ENCODE measurements at regions not wholly inside any gene's neighbourhood (a gene's known extent, or its start where the extent isn't known, plus 50 kb on each side); places are given as distances from the start of the nearest gene placed in this dataset.

GRCh38 chr20:50285376-50286173, 94.9 kb downstream of the CEBPB start:
- Histone ChIP-seq H3K36me3 (replicated peaks) (no peaks in the 10 kb centered on the region), H3K27me3 (replicated peaks) (no peaks in the 10 kb centered on the region), H3K27ac (peak overlapping the region; percentile 64), H3K4me3 (ENCODE audit: low read depth, low read length) (no peak overlapping the region)
- no peak for TF ChIP-seq CTCF (IDR thresholded peaks at IDR 0.05; ENCODE audit: low read depth, low read length, missing control alignments)
- in situ Hi-C loops (cut with HindIII; ENCODE audit: low pct_ligation_motif_present, low sequenced_read_pairs): loop anchor here (5.0 kb wide), 1 partner anchor 88 kb away; no protein-coding TSS in a partner anchor
- no peak for DNase-seq

GRCh38 chr20:50286174-50286511, 95.5 kb downstream of the CEBPB start:
- no peak for TF ChIP-seq CTCF (IDR thresholded peaks at IDR 0.05; ENCODE audit: low read depth, low read length, missing control alignments)
- Histone ChIP-seq H3K36me3 (replicated peaks) (no peaks in the 10 kb centered on the region), H3K4me3 (ENCODE audit: low read depth, low read length) (no peak overlapping the region), H3K27me3 (replicated peaks) (no peaks in the 10 kb centered on the region), H3K27ac (peak overlapping the region; percentile 64)
- in situ Hi-C loops (cut with HindIII; ENCODE audit: low pct_ligation_motif_present, low sequenced_read_pairs): loop anchor here (5.0 kb wide), 1 partner anchor 89 kb away; no protein-coding TSS in a partner anchor
- no peak for DNase-seq

GRCh38 chr20:50286609-50287008, 96.0 kb downstream of the CEBPB start:
- Histone ChIP-seq H3K36me3 (replicated peaks) (no peaks in the 10 kb centered on the region), H3K27ac (peak overlapping the region; percentile 64), H3K4me3 (ENCODE audit: low read depth, low read length) (no peak overlapping the region), H3K27me3 (replicated peaks) (no peaks in the 10 kb centered on the region)
- DNase-seq: peak; percentile 84
- in situ Hi-C loops (cut with HindIII; ENCODE audit: low pct_ligation_motif_present, low sequenced_read_pairs): loop anchor here (5.0 kb wide), 1 partner anchor 89 kb away; no protein-coding TSS in a partner anchor
- no peak for TF ChIP-seq CTCF (IDR thresholded peaks at IDR 0.05; ENCODE audit: low read depth, low read length, missing control alignments)

GRCh38 chr20:50287512-50287911, 96.9 kb downstream of the CEBPB start:
- no peak overlapping the region for H3K27ac ChIP-seq
- in situ Hi-C loops (cut with HindIII; ENCODE audit: low pct_ligation_motif_present, low sequenced_read_pairs): loop anchor here (5.0 kb wide), 1 partner anchor 90 kb away; no protein-coding TSS in a partner anchor

GRCh38 chr20:50288128-50288623, 97.5 kb downstream of the CEBPB start:
- Histone ChIP-seq H3K27ac (no peak overlapping the region), H3K36me3 (replicated peaks) (no peaks in the 10 kb centered on the region), H3K4me3 (ENCODE audit: low read depth, low read length) (no peak overlapping the region), H3K27me3 (replicated peaks) (no peaks in the 10 kb centered on the region)
- TF ChIP-seq CTCF (IDR thresholded peaks at IDR 0.05; ENCODE audit: low read depth, low read length, missing control alignments): no peak
- no peak for DNase-seq
- in situ Hi-C loops (cut with HindIII; ENCODE audit: low pct_ligation_motif_present, low sequenced_read_pairs): loop anchor here (5.0 kb wide), 1 partner anchor 91 kb away; no protein-coding TSS in a partner anchor

More at GRCh38 chr20:50287512-50287911, 96.9 kb downstream of the CEBPB start:
- H3K27me3 ChIP-seq (replicated peaks): no peaks in the 10 kb centered on the region
- no peak for DNase-seq
- H3K36me3 ChIP-seq (replicated peaks): no peaks in the 10 kb centered on the region
- TF ChIP-seq CTCF (IDR thresholded peaks at IDR 0.05; ENCODE audit: low read depth, low read length, missing control alignments): no peak
- no peak overlapping the region for H3K4me3 ChIP-seq (ENCODE audit: low read depth, low read length)
